ENCODE measurements at regions not wholly inside any gene's neighbourhood (a gene's known extent, or its start where the extent isn't known, plus 50 kb on each side); places are given as distances from the start of the nearest gene placed in this dataset. TPM values are rescaled to one million over a fixed set of nuclear protein-coding genes. Genes with fewer than 3 reads are reported as not detected.
"Not testable (repeated sequence)": the region's sequence is repeated elsewhere in the genome, so short reads cannot be mapped to it uniquely, and the experiment has no call there.

DNA sequence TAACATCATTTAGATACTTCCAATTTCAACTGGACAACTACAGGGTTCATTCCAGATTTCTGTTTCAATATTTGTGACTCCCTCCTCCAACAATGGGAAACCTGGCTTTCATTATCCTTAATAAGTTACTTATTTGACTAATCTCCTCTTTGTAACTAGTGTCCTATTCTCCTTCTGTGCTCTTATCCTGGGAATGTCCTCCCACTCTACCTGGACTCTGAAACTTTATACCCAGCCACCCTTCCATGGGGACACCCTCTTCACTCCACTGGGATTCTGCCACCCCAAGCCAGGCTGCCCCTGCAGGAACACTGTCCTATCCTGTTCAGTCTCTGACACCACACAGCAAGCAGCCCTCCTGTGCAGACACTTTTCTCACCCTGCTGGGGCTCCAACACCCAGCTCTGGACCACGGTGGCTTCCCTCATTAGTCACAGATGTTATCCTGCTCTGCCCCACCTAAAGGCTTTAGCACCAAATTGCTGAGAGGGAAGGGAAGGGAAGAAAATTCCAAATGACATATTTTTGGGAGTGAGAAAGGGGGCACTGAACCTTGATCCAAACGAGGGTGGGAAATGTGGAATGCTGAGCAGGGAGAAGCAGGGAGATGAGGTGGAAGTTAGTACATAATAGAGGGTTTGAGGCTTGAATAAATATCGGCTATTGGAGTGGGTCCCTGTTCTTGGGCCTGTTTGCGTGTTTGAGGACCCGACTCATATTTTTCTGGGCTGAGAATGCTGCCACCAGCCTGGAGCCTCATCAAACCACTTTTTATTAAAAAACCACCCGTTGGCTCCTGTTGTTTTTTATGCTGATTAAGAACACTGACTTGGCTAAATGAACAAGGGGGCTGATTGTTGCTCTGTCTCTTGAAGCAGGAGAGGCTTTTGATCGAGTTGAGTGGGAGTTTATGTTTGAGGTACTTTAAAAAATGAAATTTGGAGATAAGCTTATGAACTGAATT, 54.0 kb upstream of the AKIRIN2 start:
- H3K4me3 ChIP-seq (ENCODE audit: low read depth, low read length) = no peak overlapping the region
- no peak for DNase-seq (ENCODE audit: low read depth)
- TF ChIP-seq, protein P1, sequence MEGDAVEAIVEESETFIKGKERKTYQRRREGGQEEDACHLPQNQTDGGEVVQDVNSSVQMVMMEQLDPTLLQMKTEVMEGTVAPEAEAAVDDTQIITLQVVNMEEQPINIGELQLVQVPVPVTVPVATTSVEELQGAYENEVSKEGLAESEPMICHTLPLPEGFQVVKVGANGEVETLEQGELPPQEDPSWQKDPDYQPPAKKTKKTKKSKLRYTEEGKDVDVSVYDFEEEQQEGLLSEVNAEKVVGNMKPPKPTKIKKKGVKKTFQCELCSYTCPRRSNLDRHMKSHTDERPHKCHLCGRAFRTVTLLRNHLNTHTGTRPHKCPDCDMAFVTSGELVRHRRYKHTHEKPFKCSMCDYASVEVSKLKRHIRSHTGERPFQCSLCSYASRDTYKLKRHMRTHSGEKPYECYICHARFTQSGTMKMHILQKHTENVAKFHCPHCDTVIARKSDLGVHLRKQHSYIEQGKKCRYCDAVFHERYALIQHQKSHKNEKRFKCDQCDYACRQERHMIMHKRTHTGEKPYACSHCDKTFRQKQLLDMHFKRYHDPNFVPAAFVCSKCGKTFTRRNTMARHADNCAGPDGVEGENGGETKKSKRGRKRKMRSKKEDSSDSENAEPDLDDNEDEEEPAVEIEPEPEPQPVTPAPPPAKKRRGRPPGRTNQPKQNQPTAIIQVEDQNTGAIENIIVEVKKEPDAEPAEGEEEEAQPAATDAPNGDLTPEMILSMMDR (IDR thresholded peaks at IDR 0.05; ENCODE audit: insufficient read depth, low read depth, low read length) = no peak

DNA sequence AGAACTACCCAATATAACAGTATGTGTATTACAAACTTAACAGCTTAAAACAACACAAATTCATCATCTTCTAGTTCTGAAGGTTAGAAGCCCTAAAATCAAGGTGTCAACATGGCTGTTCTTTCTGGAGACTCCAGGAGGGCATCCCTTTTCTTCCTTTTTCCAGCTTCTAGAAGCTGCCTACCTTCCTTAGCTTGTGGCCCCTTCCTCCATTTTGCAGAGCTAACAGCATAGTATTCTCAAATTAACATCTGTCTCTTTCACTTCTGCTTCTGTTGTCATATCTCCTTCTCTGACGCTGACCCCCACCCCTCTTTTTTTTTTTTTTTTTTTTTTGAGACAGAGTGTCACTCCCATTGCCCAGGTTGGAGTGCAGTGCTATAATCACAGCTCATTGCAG, 52.8 kb upstream of the AKIRIN2 start:
- TF ChIP-seq, protein P1 (IDR thresholded peaks at IDR 0.05; ENCODE audit: insufficient read depth, low read depth, low read length) = no peak

DNA sequence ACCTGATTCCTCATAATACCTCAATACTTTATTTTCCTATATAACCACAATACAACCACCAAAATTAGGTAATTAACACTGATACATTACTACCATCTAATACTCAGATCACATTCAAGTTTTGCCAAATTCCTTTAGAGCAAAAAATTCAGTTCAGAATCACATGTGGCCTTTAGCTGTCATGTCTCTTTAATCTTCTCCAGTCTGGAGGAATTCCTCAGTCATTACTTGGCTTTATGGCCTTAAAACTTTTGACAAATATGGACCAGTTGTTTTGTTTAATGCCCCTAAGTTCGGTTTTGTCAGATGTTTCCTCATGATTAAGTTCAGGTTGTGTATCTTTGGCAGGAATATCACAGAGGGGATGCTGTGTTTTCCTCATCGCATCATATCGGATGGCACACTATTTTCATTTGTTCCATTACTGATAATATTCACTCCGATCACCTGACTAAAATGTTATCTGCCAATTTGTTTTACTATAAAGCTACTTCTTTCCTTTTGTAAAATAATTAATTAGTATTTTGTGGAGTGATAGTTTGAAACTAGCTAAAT, 51.2 kb upstream of the AKIRIN2 start:
- no peak overlapping the region for H3K4me3 ChIP-seq (ENCODE audit: low read depth, low read length)
- TF ChIP-seq, protein P1 (IDR thresholded peaks at IDR 0.05; ENCODE audit: insufficient read depth, low read depth, low read length) = no peak
- no peak for DNase-seq (ENCODE audit: low read depth)

More for the DNA sequence above, 52.8 kb upstream of the AKIRIN2 start:
- no peak for DNase-seq (ENCODE audit: low read depth)
- no peak overlapping the region for H3K4me3 ChIP-seq (ENCODE audit: low read depth, low read length)

DNA sequence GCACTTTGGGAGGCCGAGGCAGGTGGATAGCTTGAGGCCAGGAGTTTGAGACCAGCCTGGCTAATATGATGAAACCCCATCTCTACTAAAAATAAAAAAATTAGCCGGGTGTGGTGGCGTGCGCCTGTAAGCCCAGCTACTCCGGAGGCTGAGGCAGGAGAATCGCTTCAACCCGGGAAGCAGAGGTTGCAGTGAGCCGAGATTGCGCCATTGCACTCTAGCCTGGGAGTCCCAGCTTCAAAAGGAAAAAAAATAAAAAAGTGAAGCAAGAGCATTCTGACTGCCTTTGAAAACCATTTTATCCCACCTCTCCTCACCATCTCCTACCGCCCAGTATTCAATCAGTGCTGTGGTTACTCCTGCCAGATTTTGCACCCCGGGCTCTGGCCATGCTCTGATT, 50.5 kb upstream of the AKIRIN2 start:
- not testable (repeated sequence) for DNase-seq (ENCODE audit: low read depth); H3K4me3 ChIP-seq (ENCODE audit: low read depth, low read length)

Small RNA genes in the stretch of these regions (small RNA-seq; reads per million reads assigned to genes)
- gene RF00019 (not detected), gene RN7SL183P (not detected)
